GM12801 (cell line): ENCODE measurements at regions not wholly inside any gene's neighbourhood (a gene's known extent, or its start where the extent isn't known, plus 50 kb on each side); places are given as distances from the start of the nearest gene placed in this dataset.

ENCODE experiments used
- TF ChIP-seq, protein P1 (sequence below): IDR thresholded peaks from one replicate; pipeline ENCODE4 v1.5.1; 2011; ENCODE audit warnings: control low read depth; ENCODE audit not compliant: insufficient read length; ENCODE audit errors: extremely low read depth

DNA sequence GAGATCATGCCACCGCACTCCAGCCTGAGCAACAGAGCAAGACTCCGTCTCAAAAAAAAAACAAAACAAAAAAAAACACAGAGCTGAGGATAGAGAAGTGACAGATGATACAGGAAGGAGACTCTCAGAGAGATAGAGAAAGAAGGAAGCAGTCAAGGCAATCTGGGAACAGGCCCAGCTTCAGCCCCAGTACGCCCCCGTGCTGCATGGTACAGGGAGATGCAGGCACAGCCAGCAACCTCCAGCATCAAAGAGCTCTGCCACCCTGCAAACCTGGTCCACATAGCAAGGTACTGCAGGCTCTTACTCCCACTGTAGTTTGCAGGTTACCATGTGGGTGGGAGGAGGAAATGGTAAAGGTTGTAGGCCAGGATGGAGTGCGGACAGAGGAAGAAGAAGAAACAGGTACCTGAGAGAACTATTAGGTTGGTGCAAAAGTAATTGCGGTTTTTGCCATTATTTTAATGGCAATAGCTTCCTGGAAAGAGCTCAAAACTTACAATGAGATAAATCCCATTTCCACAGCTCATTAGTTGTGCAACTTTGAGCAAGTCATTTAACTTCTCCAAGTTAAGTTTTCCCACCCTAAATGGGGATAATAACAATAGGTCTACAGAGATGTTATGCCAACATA lies 253.0 kb downstream of the ARRDC4 start:
- TF ChIP-seq, protein P1, sequence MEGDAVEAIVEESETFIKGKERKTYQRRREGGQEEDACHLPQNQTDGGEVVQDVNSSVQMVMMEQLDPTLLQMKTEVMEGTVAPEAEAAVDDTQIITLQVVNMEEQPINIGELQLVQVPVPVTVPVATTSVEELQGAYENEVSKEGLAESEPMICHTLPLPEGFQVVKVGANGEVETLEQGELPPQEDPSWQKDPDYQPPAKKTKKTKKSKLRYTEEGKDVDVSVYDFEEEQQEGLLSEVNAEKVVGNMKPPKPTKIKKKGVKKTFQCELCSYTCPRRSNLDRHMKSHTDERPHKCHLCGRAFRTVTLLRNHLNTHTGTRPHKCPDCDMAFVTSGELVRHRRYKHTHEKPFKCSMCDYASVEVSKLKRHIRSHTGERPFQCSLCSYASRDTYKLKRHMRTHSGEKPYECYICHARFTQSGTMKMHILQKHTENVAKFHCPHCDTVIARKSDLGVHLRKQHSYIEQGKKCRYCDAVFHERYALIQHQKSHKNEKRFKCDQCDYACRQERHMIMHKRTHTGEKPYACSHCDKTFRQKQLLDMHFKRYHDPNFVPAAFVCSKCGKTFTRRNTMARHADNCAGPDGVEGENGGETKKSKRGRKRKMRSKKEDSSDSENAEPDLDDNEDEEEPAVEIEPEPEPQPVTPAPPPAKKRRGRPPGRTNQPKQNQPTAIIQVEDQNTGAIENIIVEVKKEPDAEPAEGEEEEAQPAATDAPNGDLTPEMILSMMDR: no peak

DNA sequence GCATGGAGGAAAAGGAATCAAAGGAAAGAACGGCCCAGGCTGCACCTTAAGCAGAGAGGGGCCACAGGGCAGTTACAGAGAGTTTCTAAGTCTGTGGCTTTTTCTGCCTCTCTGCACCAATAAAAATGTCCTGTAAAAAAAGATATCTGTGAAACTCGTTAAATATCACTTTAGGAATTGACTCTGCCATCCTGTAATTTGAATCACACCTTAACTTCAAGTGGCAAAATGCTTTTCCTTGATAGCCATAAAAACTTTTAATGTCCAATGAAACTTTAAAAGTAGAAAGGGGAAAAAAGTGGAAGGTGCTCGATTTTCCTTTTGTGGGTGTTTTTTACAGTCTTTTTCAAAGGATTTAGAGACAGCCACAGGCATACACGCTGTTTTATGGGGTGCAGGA lies 255.7 kb downstream of the ARRDC4 start:
- TF ChIP-seq, protein P1: no peak

DNA sequence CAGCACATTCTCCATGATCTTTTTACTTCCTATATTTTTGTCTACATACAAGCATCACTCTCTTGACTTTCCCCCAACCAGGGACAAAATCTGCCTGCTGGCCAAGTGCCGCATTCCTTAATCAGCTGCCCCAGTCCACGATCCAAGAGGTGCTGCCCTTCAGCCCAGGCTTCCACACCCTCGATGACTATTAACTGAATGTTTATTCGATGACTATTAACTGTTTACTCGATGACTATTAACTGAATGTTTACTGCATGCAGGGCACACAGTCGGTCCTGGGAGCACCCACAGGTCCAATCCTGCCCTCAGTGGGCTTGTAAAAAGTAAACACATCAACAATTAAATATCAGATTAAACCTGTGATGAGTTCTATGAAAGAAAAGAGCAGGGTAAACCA lies 256.9 kb downstream of the ARRDC4 start:
- TF ChIP-seq, protein P1: no peak

DNA sequence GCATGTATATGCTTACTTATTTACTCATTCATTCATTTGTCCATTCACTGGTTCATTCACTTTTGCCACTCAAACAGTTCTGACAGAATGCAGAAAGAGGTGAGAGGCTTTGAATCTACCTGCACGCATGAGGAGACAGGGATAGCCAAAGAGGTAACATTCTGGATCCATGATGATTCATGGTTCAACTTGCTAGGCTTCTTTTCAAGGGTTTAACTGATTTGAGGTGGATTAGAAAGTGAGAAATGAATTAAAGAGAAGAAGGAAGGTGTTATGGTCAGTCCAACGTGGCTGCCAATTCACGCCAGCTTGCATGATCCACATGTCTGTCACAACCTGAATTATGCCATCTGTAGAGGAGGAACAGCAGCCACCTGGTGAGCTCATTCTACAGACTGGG lies 260.6 kb downstream of the ARRDC4 start:
- TF ChIP-seq, protein P1: no peak

DNA sequence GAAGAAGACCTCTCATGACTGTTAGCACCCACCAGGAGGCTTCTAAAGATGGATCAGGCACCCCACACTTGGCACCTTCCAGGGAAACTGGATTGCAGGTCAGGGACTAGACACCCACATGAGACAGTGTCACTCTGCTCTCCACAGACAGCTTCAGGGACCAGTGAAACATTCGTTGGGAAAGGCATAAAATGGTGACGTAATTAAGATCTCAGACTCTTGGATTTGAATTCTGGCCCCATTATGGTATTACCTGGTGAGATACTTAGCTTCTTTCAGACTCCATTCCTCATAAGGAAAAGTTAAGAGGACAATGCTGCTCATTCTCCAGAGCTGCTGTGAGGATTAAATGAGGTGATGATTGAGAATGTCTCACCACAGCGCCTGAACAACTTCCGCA lies 261.1 kb downstream of the ARRDC4 start:
- TF ChIP-seq, protein P1: no peak

DNA sequence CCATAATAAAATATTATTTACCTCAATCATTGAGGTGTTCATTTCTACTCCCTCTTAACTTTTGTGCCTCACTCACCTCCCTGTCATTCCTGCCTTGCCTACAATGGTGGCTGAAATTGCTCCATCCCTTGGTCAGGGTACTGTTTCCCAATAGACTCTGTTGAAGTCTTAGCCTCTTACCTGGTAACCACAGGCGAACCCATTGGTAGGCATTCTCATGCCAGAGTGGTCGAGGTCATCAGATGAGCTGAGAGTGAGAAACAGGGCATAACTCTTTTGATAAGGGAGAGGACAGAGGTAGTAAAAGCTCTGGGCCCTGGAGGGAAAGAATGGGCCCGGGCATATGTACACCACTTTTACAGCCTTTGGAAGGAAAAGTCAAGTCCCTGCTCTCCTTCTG lies 265.6 kb downstream of the ARRDC4 start:
- TF ChIP-seq, protein P1: no peak

DNA sequence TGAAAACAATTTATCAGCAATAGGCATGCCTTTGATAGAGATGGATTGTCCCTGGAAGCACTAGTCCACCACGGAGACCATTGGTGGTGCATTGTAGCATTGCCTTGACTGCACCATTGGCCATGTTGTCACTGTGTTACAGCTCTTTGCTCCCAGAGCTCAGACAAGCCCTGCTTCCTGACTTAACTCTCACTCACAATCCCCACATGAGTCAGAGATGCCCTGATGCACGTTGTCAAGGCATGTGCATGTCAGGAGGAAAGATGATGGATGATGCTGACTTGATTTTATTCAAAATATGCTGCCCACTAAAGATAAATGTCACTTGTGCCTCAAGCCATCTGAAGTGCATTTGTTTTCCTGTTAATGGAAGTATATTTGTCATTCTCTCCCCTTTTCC lies 266.1 kb downstream of the ARRDC4 start:
- TF ChIP-seq, protein P1: no peak
